GM18951 (cell line): ENCODE measurements at regions not wholly inside any gene's neighbourhood (a gene's known extent, or its start where the extent isn't known, plus 50 kb on each side); places are given as distances from the start of the nearest gene placed in this dataset.

ENCODE experiments used
- POLR2A ChIP-seq: IDR thresholded peaks from 4 replicates; pipeline ENCODE4 v1.6.1; 2011; ENCODE audit warnings: mild to moderate bottlenecking; ENCODE audit not compliant: insufficient read length, insufficient read depth; ENCODE audit errors: extremely low read depth
- in situ Hi-C: fragments of 300-500 bp; cut with MboI; formaldehyde crosslinking; loops from one replicate; pipeline ENCODE4 v1.12.0; 2022; ENCODE audit warnings: low sequenced_read_pairs, mixed read lengths, inconsistent platforms; ENCODE audit not compliant: unreplicated experiment

- no peak for TF ChIP-seq POLR2A
Observed at GRCh38 chr2:16478434-16479210, 187.0 kb downstream of the CYRIA start.

GRCh38 chr2:16477648-16478047 lies 188.0 kb downstream of the CYRIA start:
- in situ Hi-C loops, result no loop called here

More at GRCh38 chr2:16478434-16479210, 187.0 kb downstream of the CYRIA start:
- in situ Hi-C loops, result no loop called here

GRCh38 chr2:16476866-16477265 lies 188.8 kb downstream of the CYRIA start:
- no peak for TF ChIP-seq POLR2A
- in situ Hi-C loops, result no loop called here

More at GRCh38 chr2:16477648-16478047, 188.0 kb downstream of the CYRIA start:
- no peak for TF ChIP-seq POLR2A

GRCh38 chr2:16475986-16476567 lies 189.6 kb downstream of the CYRIA start:
- no peak for TF ChIP-seq POLR2A
- in situ Hi-C loops, result no loop called here

GRCh38 chr2:16475586-16475985 lies 190.0 kb downstream of the CYRIA start:
- no peak for TF ChIP-seq POLR2A
- in situ Hi-C loops, result no loop called here

DNA sequence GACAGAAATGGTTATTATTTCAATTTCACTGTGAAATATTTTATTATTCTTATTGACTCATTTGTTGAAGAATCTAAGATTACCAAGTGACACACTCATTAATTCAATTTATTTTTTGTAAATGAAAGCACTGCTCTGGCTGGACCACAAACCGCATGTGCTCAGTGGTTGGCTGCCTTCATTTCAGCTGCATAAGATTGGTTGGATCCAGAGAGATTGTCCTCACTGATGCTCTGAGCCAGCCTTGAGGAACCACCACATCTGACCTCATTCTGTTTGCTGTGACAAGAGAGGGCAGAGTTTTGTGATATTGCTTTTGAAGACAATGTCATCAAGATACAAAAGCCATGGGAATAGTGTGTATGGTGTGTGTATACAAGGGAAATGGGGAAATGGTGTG lies 192.1 kb downstream of the CYRIA start:
- in situ Hi-C loops, result no loop called here

DNA sequence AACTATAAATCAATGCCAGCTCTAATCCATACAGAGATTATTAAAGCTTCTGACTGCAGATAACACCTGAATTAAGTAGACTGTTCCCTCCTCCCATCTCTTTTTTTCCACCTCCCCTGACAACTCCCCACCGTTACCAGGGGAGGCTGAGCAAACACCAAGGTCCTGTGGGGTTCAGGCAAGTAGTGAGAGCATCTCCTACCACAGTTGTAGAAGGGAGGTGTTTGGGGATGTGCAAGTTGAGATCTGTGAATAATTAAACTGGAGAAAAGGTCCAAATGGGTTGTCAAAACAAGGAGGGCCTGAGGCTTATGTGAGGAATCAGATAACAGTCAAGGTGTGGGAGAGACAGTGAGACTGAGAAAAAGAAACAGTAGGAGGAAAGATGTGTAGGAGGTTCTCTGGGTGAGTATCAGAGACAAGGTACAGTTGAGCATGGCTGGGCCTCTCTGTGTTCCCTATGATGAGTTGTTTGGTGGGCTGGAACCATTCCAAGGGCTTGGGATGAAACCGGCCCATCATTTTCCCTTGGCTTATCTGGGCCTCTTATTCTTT lies 194.6 kb downstream of the CYRIA start:
- in situ Hi-C loops, result no loop called here
- no peak for TF ChIP-seq POLR2A

More for the DNA sequence above, 192.1 kb downstream of the CYRIA start:
- TF ChIP-seq POLR2A, result no peak

- TF ChIP-seq POLR2A, result no peak
- in situ Hi-C loops, result no loop called here
Observed at GRCh38 chr2:16466821-16467151, 198.8 kb downstream of the CYRIA start.

DNA sequence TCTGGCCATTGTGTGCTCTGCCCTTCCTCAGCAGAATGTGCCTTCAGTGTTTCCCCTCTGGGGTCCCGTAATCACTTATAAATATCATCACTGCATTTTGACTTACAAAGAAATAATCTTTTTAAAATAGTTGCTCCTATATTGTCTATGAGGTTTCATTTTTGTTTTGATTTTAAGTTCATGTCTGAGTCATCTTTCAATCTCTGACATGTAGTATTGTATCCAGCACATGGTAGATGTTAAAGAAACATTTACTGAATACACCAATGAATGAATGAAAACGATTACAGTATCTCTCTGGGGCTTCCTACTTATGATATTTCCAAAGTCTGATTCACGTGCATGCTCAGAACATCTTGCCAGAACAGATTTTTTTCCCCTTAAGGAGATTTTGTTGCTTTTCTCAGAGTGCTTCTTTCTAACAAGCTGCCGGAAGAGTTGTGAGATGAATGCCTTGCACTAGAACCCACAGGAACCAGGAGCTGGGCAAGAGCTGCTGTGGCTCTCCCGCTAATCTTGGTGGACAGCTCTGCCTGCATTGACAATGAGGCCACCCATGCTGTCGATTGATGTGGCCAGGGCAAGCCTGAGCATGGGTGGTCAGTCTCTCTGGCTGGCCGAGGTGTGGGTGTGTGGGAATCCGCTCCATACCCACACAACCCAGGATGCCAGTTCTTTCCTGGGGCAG lies 199.4 kb downstream of the CYRIA start:
- TF ChIP-seq POLR2A, result no peak
- in situ Hi-C loops, result no loop called here

- no peak for TF ChIP-seq POLR2A
- in situ Hi-C loops, result no loop called here
Observed at GRCh38 chr2:16464641-16465040, 201.0 kb downstream of the CYRIA start.

DNA sequence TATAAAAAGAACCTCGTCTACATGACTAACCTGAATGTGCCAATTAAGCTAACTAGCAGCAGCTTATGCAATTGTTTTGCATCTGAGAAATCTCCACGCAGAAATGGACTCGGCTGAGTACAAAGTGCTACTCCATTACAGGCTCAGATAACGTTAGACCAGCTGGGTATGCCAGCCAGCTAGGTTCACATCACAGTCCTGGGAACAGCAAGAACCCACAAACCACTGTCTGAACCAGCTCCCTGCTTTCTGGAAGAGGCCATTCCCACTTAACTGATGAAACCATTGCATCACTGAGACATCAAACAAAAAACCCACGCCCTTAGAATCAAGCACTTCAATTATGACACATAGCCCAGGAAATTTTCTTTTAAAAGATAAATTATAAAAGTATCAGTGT lies 202.7 kb downstream of the CYRIA start:
- in situ Hi-C loops, result no loop called here
- TF ChIP-seq POLR2A, result no peak

- in situ Hi-C loops, result no loop called here
- TF ChIP-seq POLR2A, result no peak
Observed at GRCh38 chr2:16461672-16462071, 204.0 kb downstream of the CYRIA start.

GRCh38 chr2:16459606-16460005 lies 206.0 kb downstream of the CYRIA start:
- in situ Hi-C loops, result no loop called here
- no peak for TF ChIP-seq POLR2A
